HEK293T (cell line): ENCODE measurements at regions not wholly inside any gene's neighbourhood (a gene's known extent, or its start where the extent isn't known, plus 50 kb on each side); places are given as distances from the start of the nearest gene placed in this dataset.

Source experiments
- CTCF ChIA-PET: fragments of 350-600 bp; formaldehyde crosslinking; extraction: SDS; loops from one replicate; lab custom pipeline; 2021; ENCODE audit warnings: antibody characterized with exemption, inconsistent platforms; lab: Yijun Ruan, JAX
- POLR2A ChIA-PET: fragments of 350-600 bp; formaldehyde crosslinking; extraction: SDS; loops from one replicate; lab custom pipeline; 2020; ENCODE audit warnings: antibody characterized with exemption, inconsistent platforms; lab: Yijun Ruan, JAX
- DNase-seq: peaks from one replicate; pipeline ENCODE4 v3.0.0; 2012; ENCODE audit warnings: mixed read lengths; ENCODE audit errors: extremely low spot score
- ARNT ChIP-seq: fragments of 450-650 bp; IDR thresholded peaks from 2 replicates; pipeline ENCODE4 v1.6.1; 2017; ENCODE audit warnings: mild to moderate bottlenecking
- BHLHE40 ChIP-seq: fragments of 450-650 bp; IDR thresholded peaks from 2 replicates; pipeline ENCODE4 v1.6.1; 2016; ENCODE audit warnings: mild to moderate bottlenecking, moderate library complexity, borderline replicate concordance
- CTBP1 ChIP-seq: fragments of 450-650 bp; IDR thresholded peaks from 2 replicates; pipeline ENCODE4 v1.6.1; 2016; ENCODE audit warnings: borderline replicate concordance
- ELF4 ChIP-seq: fragments of 450-650 bp; IDR thresholded peaks from 2 replicates; pipeline ENCODE4 v1.6.1; 2017; ENCODE audit warnings: antibody characterized with exemption
- FOXA1 ChIP-seq: fragments of 450-650 bp; IDR thresholded peaks from 2 replicates; pipeline ENCODE4 v1.6.1; 2016; ENCODE audit warnings: mild to moderate bottlenecking
- FOXK2 ChIP-seq: fragments of 450-650 bp; IDR thresholded peaks from 2 replicates; pipeline ENCODE4 v1.6.1; 2016; ENCODE audit warnings: mild to moderate bottlenecking
- FOXM1 ChIP-seq: fragments of 450-650 bp; IDR thresholded peaks from 2 replicates; pipeline ENCODE4 v1.6.1; 2017; ENCODE audit warnings: mild to moderate bottlenecking, borderline replicate concordance
- HDGF ChIP-seq: fragments of 450-650 bp; IDR thresholded peaks from 2 replicates; pipeline ENCODE4 v1.6.1; 2017; ENCODE audit warnings: antibody characterized with exemption, borderline replicate concordance
- L3MBTL2 ChIP-seq: fragments of 450-650 bp; conservative IDR thresholded peaks from 2 replicates; pipeline ENCODE4 v1.6.1; 2016; ENCODE audit warnings: mild to moderate bottlenecking
- LEF1 ChIP-seq: fragments of 450-650 bp; IDR thresholded peaks from 2 replicates; pipeline ENCODE4 v1.6.1; 2017; ENCODE audit warnings: mild to moderate bottlenecking, borderline replicate concordance
- NFRKB ChIP-seq: fragments of 450-650 bp; IDR thresholded peaks from 2 replicates; pipeline ENCODE4 v1.6.1; 2016; ENCODE audit warnings: mild to moderate bottlenecking, moderate library complexity
- PKNOX1 ChIP-seq: fragments of 450-650 bp; IDR thresholded peaks from 2 replicates; pipeline ENCODE4 v1.6.1; 2016
- SP1 ChIP-seq: fragments of 450-650 bp; IDR thresholded peaks from 2 replicates; pipeline ENCODE4 v1.6.1; 2017
- SUZ12 ChIP-seq: fragments of 450-650 bp; IDR thresholded peaks from 2 replicates; pipeline ENCODE4 v1.6.1; 2016; ENCODE audit warnings: mild to moderate bottlenecking
- TARDBP ChIP-seq: fragments of 450-650 bp; IDR thresholded peaks from 2 replicates; pipeline ENCODE4 v1.6.1; 2016
- ZNF384 ChIP-seq: fragments of 450-650 bp; IDR thresholded peaks from 2 replicates; pipeline ENCODE4 v1.6.1; 2016

- ChIA-PET POLR2A (no interaction called here), CTCF (no interaction called here)
- TF ChIP-seq FOXM1 (no peak), BHLHE40 (no peak)
- no peak for DNase-seq
Measured at GRCh38 chr1:229980009-229980408, 87.0 kb upstream of the GALNT2 start.

DNA sequence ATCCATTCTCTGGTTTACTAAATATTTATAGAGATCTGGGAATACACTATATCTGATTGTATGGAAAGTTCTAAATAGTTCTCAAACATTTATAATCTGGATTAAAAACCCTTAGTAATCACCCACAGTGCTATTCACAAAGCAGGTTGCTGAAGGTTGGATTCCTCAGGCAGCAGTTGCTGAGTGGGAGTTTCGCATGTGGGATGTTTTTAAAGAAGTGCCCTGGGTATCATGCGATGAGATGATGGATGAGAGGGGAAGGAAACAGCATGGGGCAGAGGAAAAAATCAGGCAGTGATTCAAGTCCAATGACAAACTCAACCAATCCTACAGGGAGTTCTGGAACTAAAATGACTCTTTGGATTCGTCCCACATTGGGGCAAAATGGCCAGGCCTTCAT is 85.3 kb upstream of the GALNT2 start:
- CTCF ChIA-PET, result no interaction called here
- TF ChIP-seq HDGF, result no peak
- no peak for TF ChIP-seq FOXM1
- TF ChIP-seq FOXK2, result no peak
- no peak for TF ChIP-seq CTBP1
- no peak for TF ChIP-seq FOXA1
- no peak for TF ChIP-seq SP1
- no peak for TF ChIP-seq BHLHE40
- no peak for TF ChIP-seq ARNT
- TF ChIP-seq L3MBTL2, result no peak
- TF ChIP-seq SUZ12, result no peak
- TF ChIP-seq ELF4, result no peak
- no peak for TF ChIP-seq NFRKB
- no peak for TF ChIP-seq PKNOX1
- POLR2A ChIA-PET, result no interaction called here
- DNase-seq, result no peak

DNA sequence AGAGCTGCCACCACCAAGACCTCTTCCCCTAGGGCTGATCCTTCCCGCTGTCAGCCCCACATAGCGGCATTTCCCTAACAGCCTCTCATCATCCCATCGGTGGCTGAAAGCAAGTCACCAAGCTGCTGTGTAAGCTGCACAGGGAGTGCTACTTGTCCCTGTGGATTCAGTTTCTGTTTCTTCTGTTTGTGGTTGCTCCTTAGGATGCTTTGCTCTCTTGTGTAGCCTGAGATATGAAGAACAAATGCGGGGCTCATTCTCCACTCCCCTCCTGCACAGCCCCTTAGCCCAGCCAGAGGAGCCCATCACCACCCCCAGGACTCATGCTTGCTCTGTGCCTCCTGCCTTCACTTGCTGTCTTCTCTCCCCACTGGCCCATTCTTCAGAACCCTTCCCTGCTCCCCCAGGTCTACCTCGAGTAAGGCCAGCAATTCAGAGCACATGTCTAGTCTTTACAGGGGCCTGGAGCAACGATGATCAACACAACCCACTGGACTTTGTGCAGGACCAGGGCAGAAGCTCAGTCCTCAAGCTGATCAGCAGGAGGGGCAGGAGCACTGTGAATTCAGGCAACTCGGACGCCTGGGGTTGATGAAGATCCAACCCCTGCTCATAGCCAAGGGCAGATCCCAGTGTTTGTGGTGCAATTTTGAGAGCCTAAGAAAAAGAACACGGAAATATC is 82.6 kb upstream of the GALNT2 start:
- DNase-seq, result no peak
- CTCF ChIA-PET, result no interaction called here
- TF ChIP-seq CTBP1, result no peak
- TF ChIP-seq PKNOX1, result no peak
- TF ChIP-seq SUZ12, result no peak
- no peak for TF ChIP-seq FOXM1
- TF ChIP-seq ZNF384, result no peak
- no peak for TF ChIP-seq LEF1
- no peak for TF ChIP-seq HDGF
- POLR2A ChIA-PET, result no interaction called here

- ChIA-PET CTCF (no interaction called here), POLR2A (no interaction called here)
- no peak for DNase-seq
- no peak for TF ChIP-seq FOXA1
- TF ChIP-seq SUZ12, result no peak
- no peak for TF ChIP-seq LEF1
- no peak for TF ChIP-seq TARDBP
- no peak for TF ChIP-seq PKNOX1
- no peak for TF ChIP-seq L3MBTL2
- no peak for TF ChIP-seq ELF4
- no peak for TF ChIP-seq ZNF384
- TF ChIP-seq FOXK2, result no peak
- TF ChIP-seq BHLHE40, result no peak
- no peak for TF ChIP-seq HDGF
- TF ChIP-seq ARNT, result no peak
- no peak for TF ChIP-seq CTBP1
- no peak for TF ChIP-seq NFRKB
- no peak for TF ChIP-seq SP1
- TF ChIP-seq FOXM1, result no peak
Measured at GRCh38 chr1:229984992-229985612, 81.9 kb upstream of the GALNT2 start.

DNA sequence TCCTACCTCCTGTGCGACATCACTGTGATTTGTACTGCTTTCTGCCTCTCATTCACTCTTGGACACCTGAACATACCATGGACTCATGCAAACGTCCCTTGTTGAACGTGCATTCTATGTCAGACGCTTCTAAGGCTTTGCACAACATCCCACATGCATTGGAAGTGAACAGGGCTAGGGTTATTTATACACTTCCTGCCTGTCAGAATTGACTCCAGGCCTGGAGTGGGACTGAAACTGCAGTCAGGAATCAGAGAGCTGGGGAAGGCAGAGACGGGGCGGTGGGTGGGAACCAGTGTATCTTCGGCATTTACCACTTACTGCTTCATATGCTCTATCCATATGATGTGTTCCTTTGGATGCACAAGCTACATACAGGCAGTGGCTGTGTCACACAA is 81.4 kb upstream of the GALNT2 start:
- no peak for TF ChIP-seq ELF4
- TF ChIP-seq FOXM1, result no peak
- no peak for TF ChIP-seq FOXK2
- no peak for TF ChIP-seq CTBP1
- TF ChIP-seq FOXA1, result no peak
- TF ChIP-seq HDGF, result no peak
- no peak for TF ChIP-seq PKNOX1
- no peak for TF ChIP-seq SUZ12
- TF ChIP-seq TARDBP, result no peak
- POLR2A ChIA-PET, result no interaction called here
- CTCF ChIA-PET, result no interaction called here
- no peak for DNase-seq
